Adipocyte (in vitro differentiated cells): ENCODE measurements at regions not wholly inside any gene's neighbourhood (a gene's known extent, or its start where the extent isn't known, plus 50 kb on each side); places are given as distances from the start of the nearest gene placed in this dataset.

Experiments used
- DNase-seq: peaks from one replicate; pipeline ENCODE4 v3.0.0-alpha.2; 2015; ENCODE audit warnings: low read depth
- H3K27me3 ChIP-seq: replicated peaks from 2 replicates; pipeline ENCODE4 v1.7.0; 2013; ENCODE audit warnings: mild to moderate bottlenecking, low read length, moderate library complexity; ENCODE audit not compliant: control insufficient read depth, insufficient read depth
- H3K36me3 ChIP-seq: 2 replicates; pipeline ENCODE4 v1.7.0; 2013; ENCODE audit warnings: low read length, mild to moderate bottlenecking, moderate library complexity; ENCODE audit not compliant: control insufficient read depth, insufficient read depth, severe bottlenecking
- H3K4me1 ChIP-seq: 2 replicates; pipeline ENCODE4 v1.7.0; 2013; ENCODE audit warnings: mild to moderate bottlenecking, low read length, moderate library complexity; ENCODE audit not compliant: control insufficient read depth, insufficient read depth
- H3K4me3 ChIP-seq: 2 replicates; pipeline ENCODE4 v1.7.0; 2013; ENCODE audit warnings: mild to moderate bottlenecking, low read length, moderate library complexity
- H3K9ac ChIP-seq: 2 replicates; pipeline ENCODE4 v1.7.0; 2013; ENCODE audit warnings: mild to moderate bottlenecking, low read length, moderate library complexity
- H3K9me3 ChIP-seq: 2 replicates; pipeline ENCODE4 v1.7.0; 2013; ENCODE audit warnings: mild to moderate bottlenecking, low read length, moderate library complexity; ENCODE audit not compliant: control insufficient read depth

GRCh38 chr4:182074810-182075209, 168.4 kb upstream of the TENM3 start:
- no peaks in the 10 kb centered on the region for H3K9me3 ChIP-seq
- H3K4me1 ChIP-seq, result no peaks in the 10 kb centered on the region
- no peak for DNase-seq
- no peaks in the 10 kb centered on the region for H3K36me3 ChIP-seq
- no peak overlapping the region for H3K9ac ChIP-seq
- H3K4me3 ChIP-seq, result no peak overlapping the region
- H3K27me3 ChIP-seq, result no peaks in the 10 kb centered on the region

GRCh38 chr4:182082910-182083309, 160.3 kb upstream of the TENM3 start:
- no peaks in the 10 kb centered on the region for H3K27me3 ChIP-seq
- no peaks in the 10 kb centered on the region for H3K4me1 ChIP-seq
- no peaks in the 10 kb centered on the region for H3K9me3 ChIP-seq
- no peak for DNase-seq
- H3K9ac ChIP-seq, result no peak overlapping the region
- H3K36me3 ChIP-seq, result no peaks in the 10 kb centered on the region
- H3K4me3 ChIP-seq, result no peak overlapping the region

GRCh38 chr4:182083671-182084410, 159.4 kb upstream of the TENM3 start:
- H3K4me3 ChIP-seq, result no peak overlapping the region
- no peak overlapping the region for H3K9ac ChIP-seq
- no peaks in the 10 kb centered on the region for H3K36me3 ChIP-seq
- no peaks in the 10 kb centered on the region for H3K9me3 ChIP-seq
- no peak for DNase-seq
- H3K4me1 ChIP-seq, result peaks cover 2% of the 10 kb centered on the region
- no peaks in the 10 kb centered on the region for H3K27me3 ChIP-seq

GRCh38 chr4:182085051-182085480, 158.1 kb upstream of the TENM3 start:
- H3K4me1 ChIP-seq, result peaks cover 5% of the 10 kb centered on the region

GRCh38 chr4:182089326-182089725, 153.9 kb upstream of the TENM3 start:
- Histone ChIP-seq H3K4me3 (no peak overlapping the region), H3K27me3 (no peaks in the 10 kb centered on the region), H3K9me3 (no peaks in the 10 kb centered on the region), H3K4me1 (peaks cover 5% of the 10 kb centered on the region), H3K36me3 (no peaks in the 10 kb centered on the region), H3K9ac (no peak overlapping the region)
- no peak for DNase-seq

More at GRCh38 chr4:182085051-182085480, 158.1 kb upstream of the TENM3 start:
- H3K9me3 ChIP-seq, result no peaks in the 10 kb centered on the region
- peak; percentile 8 for DNase-seq
- no peak overlapping the region for H3K4me3 ChIP-seq
- H3K27me3 ChIP-seq, result no peaks in the 10 kb centered on the region
- no peak overlapping the region for H3K9ac ChIP-seq
- no peaks in the 10 kb centered on the region for H3K36me3 ChIP-seq

GRCh38 chr4:182090186-182090585, 153.0 kb upstream of the TENM3 start:
- Histone ChIP-seq H3K9me3 (no peaks in the 10 kb centered on the region), H3K4me1 (peaks cover 5% of the 10 kb centered on the region), H3K4me3 (no peak overlapping the region), H3K36me3 (no peaks in the 10 kb centered on the region), H3K9ac (no peak overlapping the region), H3K27me3 (no peaks in the 10 kb centered on the region)
- no peak for DNase-seq

- no peaks in the 10 kb centered on the region for H3K27me3 ChIP-seq
- DNase-seq, result no peak
Measured at GRCh38 chr4:182091128-182091527, 152.1 kb upstream of the TENM3 start.

GRCh38 chr4:182093431-182093831, 149.8 kb upstream of the TENM3 start:
- Histone ChIP-seq H3K9ac (no peak overlapping the region), H3K9me3 (peaks cover 3% of the 10 kb centered on the region), H3K36me3 (no peaks in the 10 kb centered on the region), H3K4me3 (no peak overlapping the region), H3K4me1 (peaks cover 5% of the 10 kb centered on the region), H3K27me3 (no peaks in the 10 kb centered on the region)
- DNase-seq, result no peak

More at GRCh38 chr4:182091128-182091527, 152.1 kb upstream of the TENM3 start:
- Histone ChIP-seq H3K9me3 (no peaks in the 10 kb centered on the region), H3K9ac (no peak overlapping the region), H3K36me3 (no peaks in the 10 kb centered on the region), H3K4me1 (peaks cover 5% of the 10 kb centered on the region), H3K4me3 (no peak overlapping the region)

GRCh38 chr4:182093935-182094334, 149.3 kb upstream of the TENM3 start:
- no peak for DNase-seq
- Histone ChIP-seq H3K9me3 (peaks cover 3% of the 10 kb centered on the region), H3K4me3 (no peak overlapping the region), H3K36me3 (no peaks in the 10 kb centered on the region), H3K9ac (no peak overlapping the region), H3K4me1 (peaks cover 2% of the 10 kb centered on the region), H3K27me3 (no peaks in the 10 kb centered on the region)

GRCh38 chr4:182101618-182102017, 141.6 kb upstream of the TENM3 start:
- Histone ChIP-seq H3K36me3 (no peaks in the 10 kb centered on the region), H3K4me3 (no peak overlapping the region)

GRCh38 chr4:182102576-182102975, 140.6 kb upstream of the TENM3 start:
- Histone ChIP-seq H3K9ac (no peak overlapping the region), H3K27me3 (no peaks in the 10 kb centered on the region), H3K4me1 (no peaks in the 10 kb centered on the region), H3K9me3 (peaks cover 3% of the 10 kb centered on the region), H3K4me3 (no peak overlapping the region), H3K36me3 (no peaks in the 10 kb centered on the region)
- no peak for DNase-seq

More at GRCh38 chr4:182101618-182102017, 141.6 kb upstream of the TENM3 start:
- no peak overlapping the region for H3K9ac ChIP-seq
- H3K9me3 ChIP-seq, result peaks cover 3% of the 10 kb centered on the region
- no peak for DNase-seq
- H3K27me3 ChIP-seq, result no peaks in the 10 kb centered on the region
- H3K4me1 ChIP-seq, result no peaks in the 10 kb centered on the region
